Mammary epithelial cell (primary cell): ENCODE measurements at regions not wholly inside any gene's neighbourhood (a gene's known extent, or its start where the extent isn't known, plus 50 kb on each side); places are given as distances from the start of the nearest gene placed in this dataset.

ENCODE experiments used
- CTCF ChIP-seq, 2 donors: IDR thresholded peaks in 1 of 2; conservative IDR thresholded peaks in 1 of 2; 2 replicates each; pipeline ENCODE4 v1.5.1; 2011 to 2012; ENCODE audit warnings: inconsistent platforms in 2 of 2, low read length in 2 of 2, mild to moderate bottlenecking in 2 of 2, control low read depth in 1 of 2, low read depth in 1 of 2; ENCODE audit not compliant: insufficient read depth in 1 of 2; ENCODE audit errors: extremely low read depth in 1 of 2
- EZH2 ChIP-seq: IDR thresholded peaks from 2 replicates; pipeline ENCODE4 v1.6.1; 2012; ENCODE audit warnings: low read length, inconsistent platforms, borderline replicate concordance

GRCh38 chr5:126126574-126126973, 296.6 kb upstream of the GRAMD2B start:
- TF ChIP-seq EZH2 = no peak
- TF ChIP-seq CTCF (conservative IDR thresholded peaks at IDR 0.05 in 1 of 2, IDR thresholded peaks at IDR 0.05 in 1 of 2; ENCODE audit: extremely low read depth in 1 of 2, insufficient read depth in 1 of 2, low read depth in 1 of 2, low read length in 2 of 2) = no peak
